Hypothalamus (tissue), 51 donors: ENCODE measurements at regions not wholly inside any gene's neighbourhood (a gene's known extent, or its start where the extent isn't known, plus 50 kb on each side); places are given as distances from the start of the nearest gene placed in this dataset.

Source experiments
- DNase-seq, 51 donors: peaks; one replicate each; lab custom pipeline; 2025; lab: John Stamatoyannopoulos, UW

GRCh38 chr6:166757232-166758135 is 130.4 kb upstream of the RPS6KA2 start:
- DNase-seq, result peak in 1 of 51 donors; percentile 6

- no peak for DNase-seq
These were observed 127.4 kb upstream of the RPS6KA2 start for GRCh38 chr6:166754218-166755030.

DNA sequence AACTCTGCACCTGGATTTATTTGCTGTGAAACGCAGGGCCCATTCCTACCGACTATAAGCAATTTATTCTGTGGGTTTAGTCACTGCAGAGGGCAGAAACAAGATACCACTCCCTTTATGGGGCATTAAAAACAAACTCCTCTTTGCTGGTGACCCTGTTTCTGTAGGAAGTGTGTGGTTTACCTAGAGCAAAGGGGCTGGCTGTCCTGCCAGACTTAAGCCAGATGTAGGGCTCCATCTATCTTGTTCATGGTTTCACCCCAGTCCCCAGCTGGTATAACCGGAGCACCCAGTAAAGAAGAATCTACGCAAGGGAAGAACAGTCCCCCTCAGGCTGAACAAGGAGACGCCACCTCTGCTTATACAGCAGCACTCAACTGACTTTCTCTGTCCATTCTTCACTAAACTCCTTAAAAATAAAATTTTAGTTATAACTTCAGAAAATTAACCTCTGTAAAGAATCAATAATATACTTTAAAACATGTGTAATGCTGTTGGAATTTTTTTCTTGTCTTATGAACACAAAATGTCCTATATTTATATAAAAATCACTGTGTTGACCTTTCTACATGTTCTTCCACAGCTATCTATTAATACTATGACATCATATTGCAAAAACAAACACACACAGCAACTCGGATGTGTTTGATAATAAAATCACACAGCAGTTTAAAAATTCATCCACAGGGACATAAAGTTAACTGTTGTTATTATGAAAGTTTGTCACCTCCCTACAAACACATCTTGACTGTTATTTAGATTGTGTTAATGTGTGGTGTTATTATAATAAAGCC is 126.1 kb upstream of the RPS6KA2 start:
- no peak for DNase-seq

DNA sequence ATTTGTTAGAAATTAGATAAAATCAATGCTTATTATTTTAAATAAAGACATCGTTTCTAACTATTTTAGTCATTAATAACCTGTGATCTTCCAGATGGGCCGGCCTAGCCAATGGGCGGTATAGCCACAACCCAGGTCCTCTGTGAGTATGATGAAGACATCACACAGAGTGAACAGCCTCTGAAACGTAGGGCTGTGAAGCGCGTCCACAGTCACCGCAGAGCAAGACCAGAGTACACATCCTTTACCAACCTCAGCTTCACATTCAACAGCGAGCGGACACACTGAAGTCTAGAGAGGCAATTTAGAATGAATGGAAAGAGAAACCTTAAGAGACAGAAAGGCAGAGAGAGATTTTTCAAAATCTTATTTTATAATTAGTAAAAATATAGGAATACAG is 125.0 kb upstream of the RPS6KA2 start:
- no peak for DNase-seq

- no peak for DNase-seq
These were observed 124.1 kb upstream of the RPS6KA2 start for GRCh38 chr6:166751051-166751595.

DNA sequence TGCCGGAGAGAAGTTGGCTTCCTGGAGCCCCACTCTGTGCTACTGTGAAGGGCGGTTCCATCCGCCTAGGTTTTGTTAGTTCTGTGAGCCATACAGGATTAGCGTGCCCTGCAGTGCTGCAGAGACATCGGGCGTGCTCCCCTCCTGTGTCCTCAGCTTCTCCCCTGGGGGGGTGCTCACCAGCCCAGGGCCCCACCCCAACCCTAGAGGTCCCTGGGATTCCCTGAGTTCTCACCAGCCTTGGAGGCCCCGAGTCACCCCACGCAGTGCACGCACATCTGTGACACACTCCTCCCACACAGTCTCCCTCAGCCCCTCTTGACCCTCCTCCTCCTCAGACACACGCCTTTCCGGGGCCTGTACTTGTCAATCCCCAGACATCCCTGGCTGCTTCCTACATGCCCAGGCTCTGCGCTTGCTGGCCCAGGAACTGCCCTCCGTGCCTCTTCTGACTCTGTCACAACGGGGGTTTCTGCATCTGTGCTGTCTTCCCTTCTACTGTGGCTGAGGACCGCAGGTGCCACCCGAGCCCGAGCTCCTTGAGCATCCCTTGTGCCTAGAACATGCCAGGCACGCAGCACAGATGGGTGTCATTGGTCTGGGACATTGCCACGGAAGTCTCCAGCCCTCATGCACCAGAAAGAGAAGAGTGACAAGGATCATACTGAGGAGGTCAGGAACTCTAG is 123.2 kb upstream of the RPS6KA2 start:
- no peak for DNase-seq

- DNase-seq, result no peak
These were observed 122.6 kb upstream of the RPS6KA2 start for GRCh38 chr6:166749666-166750065.

GRCh38 chr6:166747644-166748595 is 120.9 kb upstream of the RPS6KA2 start:
- no peak for DNase-seq

DNA sequence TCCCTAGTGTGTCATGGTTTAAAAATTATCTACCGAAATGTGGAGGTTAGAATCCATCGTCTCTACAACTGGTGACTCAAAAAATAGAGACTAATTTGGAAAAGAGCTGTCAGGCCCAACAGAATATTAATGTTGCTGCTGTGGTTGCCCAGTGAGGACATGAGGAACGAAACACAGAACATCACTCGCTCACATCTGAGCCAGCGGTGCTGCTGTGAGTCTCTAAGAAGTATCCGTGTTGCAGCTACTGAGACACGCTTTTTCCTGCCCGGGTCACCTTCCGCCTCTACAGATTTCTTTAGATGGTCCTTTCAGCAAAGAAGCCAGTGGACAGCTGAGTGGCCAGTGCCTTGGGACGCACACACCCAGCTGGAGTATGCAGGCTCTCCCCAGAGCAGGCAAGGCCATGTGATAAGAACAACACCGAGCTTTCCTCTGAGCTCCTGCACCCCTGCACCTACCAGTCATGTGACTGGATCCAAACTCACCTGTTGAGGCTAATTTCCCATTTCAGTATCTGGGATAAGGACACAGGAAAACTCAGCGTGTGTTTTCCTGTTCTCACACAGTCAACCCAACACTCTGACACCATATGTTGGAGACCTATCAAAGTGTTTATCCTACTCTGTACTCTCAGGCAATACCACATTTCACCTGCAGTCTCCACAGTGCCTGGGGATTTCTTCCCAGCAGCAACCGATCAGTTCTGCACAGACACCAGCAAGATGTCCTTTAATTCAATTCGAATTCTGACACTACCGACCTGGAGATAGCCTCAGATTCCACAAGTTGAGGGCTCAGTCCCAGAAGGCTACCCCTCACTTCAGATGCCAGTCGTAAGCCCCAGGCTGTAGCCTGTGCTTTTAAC is 119.0 kb upstream of the RPS6KA2 start:
- DNase-seq, result no peak

- DNase-seq, result no peak
These were observed 117.4 kb upstream of the RPS6KA2 start for GRCh38 chr6:166744223-166745134.

DNA sequence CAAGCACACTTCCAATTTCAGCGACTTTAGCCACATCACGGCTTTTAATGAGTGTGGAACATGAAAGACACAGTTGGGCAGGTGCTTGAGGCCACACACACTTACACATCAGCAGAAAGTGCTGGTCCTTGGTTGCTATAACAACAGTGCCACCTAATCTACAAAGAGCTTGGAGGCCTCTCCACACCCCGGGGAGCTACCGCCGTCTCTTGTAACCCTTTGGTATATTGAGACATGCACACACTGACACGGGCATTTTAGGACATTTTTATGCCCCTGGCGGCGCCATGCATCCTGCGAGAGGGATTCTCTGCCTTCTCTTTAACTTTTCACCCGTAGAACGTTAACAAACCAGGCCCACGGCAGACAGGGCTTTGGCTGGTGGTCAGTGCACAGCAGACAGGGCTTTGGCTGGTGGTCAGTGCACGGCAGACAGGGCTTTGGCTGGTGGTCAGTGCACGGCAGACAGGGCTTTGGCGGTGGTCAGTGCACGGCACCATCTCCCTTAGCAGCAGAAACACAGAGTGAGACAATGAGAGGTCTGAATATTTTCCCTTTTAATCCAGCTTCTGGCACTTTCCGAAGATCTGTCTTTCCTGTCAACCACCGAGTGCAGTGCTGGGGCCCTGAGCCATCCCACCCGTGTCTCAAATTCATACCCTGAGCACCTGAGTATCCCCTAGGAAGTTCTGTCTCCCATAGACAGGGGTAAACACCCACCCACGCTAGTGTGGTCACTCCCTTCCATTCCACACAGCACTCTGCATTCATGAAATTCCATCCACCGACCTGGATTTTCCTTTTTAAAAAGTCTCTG is 116.6 kb upstream of the RPS6KA2 start:
- DNase-seq, result peak in 1 of 51 donors; percentile 26

GRCh38 chr6:166742981-166743380 is 115.9 kb upstream of the RPS6KA2 start:
- DNase-seq, result no peak

DNA sequence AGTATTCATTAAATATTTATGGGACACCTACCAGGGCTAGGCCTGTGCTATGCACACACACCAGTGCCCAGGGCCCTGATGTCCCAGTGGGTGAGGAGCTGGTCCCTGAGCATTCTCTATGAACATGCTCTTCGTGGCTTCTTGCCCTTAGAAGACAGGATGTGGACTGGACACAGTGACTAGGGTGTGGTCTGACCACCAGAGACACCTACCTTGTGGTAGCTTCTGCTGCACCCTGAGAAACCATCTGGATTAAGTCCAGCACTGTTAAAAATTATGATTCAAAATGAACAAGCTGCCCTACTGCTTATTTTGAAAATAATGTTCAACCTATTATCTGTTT is 112.9 kb upstream of the RPS6KA2 start:
- no peak for DNase-seq

DNA sequence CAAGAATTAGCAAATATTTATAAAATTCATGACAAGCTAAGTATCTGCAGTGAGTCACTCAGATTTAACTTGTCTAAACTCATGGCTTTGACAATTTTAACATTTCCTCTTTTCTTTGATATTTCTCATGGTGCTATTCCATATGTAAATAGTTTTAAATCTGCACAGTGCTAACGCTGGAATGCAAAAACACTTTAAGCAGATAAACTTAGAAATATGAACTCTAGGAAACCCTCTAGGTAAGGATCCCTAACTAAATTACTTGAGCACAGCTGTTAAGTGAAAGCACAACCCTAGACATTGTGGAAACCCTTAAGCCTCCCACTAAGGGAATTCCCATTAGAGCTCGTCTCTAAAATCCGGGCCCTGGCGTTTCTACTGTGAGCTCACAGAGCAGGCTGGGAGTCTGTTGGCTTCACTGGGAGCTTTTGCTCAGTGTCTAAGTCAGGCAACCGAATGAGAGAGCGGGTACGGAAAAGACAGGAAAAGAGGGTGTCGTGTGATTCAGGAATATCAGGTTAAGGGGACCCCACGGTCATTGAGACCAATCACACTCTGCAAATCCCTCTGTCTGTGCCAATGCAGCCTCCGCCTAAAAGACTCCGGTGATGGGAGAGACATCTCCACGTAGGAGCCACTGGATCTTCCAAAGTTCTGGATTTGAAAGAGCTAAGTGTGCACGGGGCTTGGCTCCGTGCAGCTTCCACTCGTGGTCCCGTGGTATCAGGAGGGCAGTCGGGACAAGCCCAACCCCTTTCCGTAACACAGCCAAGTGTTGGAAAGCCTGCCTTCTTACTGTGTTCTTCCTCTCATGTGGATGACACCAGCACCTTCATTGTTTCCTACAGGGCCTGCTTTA is 112.3 kb upstream of the RPS6KA2 start:
- DNase-seq, result no peak
